Cardiac fibroblast (primary cell): ENCODE measurements at regions not wholly inside any gene's neighbourhood (a gene's known extent, or its start where the extent isn't known, plus 50 kb on each side); places are given as distances from the start of the nearest gene placed in this dataset.

Source experiments
- DNase-seq, 2 donors: peaks; one replicate each; pipeline versions ENCODE4 v3.0.0 to v3.0.0-alpha.2; 2010; ENCODE audit warnings: low read depth in 2 of 2
- H3K4me3 ChIP-seq, 2 donors: replicated peaks in 1 of 2; 1 replicate in 1 of 2; 2 replicates in 1 of 2; pipeline ENCODE4 v1.5.1; 2011; ENCODE audit warnings: low read depth in 2 of 2, low read length in 2 of 2, mild to moderate bottlenecking in 2 of 2, moderate library complexity in 1 of 2
- TF ChIP-seq, protein P1 (sequence below): IDR thresholded peaks from one replicate; pipeline ENCODE4 v1.5.1; 2011; ENCODE audit warnings: low read depth, mild to moderate bottlenecking, low read length, inconsistent platforms

GRCh38 chr13:109899316-109899715 lies 112.9 kb upstream of the IRS2 start:
- TF ChIP-seq, protein P1, sequence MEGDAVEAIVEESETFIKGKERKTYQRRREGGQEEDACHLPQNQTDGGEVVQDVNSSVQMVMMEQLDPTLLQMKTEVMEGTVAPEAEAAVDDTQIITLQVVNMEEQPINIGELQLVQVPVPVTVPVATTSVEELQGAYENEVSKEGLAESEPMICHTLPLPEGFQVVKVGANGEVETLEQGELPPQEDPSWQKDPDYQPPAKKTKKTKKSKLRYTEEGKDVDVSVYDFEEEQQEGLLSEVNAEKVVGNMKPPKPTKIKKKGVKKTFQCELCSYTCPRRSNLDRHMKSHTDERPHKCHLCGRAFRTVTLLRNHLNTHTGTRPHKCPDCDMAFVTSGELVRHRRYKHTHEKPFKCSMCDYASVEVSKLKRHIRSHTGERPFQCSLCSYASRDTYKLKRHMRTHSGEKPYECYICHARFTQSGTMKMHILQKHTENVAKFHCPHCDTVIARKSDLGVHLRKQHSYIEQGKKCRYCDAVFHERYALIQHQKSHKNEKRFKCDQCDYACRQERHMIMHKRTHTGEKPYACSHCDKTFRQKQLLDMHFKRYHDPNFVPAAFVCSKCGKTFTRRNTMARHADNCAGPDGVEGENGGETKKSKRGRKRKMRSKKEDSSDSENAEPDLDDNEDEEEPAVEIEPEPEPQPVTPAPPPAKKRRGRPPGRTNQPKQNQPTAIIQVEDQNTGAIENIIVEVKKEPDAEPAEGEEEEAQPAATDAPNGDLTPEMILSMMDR, result no peak
- H3K4me3 ChIP-seq, result no peak overlapping the region
- no peak for DNase-seq

DNA sequence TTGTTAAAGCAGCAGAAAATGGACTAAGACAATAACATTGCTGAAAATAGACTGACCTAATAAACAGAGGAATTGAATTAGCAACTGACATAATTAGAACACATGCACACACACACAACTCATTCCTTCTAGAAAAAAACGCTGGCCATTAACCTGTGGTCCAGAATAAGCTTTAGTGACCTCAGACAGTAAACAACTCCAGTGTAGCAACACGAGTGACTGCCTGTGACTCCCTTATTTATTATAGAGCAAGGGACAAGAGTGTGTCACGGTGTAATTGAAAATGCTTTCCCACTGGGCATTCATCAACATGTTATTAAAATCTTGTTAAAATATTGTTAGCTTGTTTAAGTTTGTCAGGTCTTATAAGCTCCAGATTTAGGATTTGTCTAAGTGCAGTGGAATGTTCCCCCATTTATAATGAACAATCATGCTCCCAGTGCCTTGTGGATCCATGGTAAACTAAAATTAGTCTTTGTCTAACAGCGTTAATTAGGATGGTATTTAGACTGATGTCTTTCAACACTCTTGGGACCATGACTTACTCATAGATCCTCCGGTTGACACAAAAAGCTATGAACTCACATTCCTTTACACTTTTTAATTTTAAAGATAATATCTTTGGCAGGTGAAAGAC lies 111.7 kb upstream of the IRS2 start:
- H3K4me3 ChIP-seq, result no peak overlapping the region
- no peak for DNase-seq

DNA sequence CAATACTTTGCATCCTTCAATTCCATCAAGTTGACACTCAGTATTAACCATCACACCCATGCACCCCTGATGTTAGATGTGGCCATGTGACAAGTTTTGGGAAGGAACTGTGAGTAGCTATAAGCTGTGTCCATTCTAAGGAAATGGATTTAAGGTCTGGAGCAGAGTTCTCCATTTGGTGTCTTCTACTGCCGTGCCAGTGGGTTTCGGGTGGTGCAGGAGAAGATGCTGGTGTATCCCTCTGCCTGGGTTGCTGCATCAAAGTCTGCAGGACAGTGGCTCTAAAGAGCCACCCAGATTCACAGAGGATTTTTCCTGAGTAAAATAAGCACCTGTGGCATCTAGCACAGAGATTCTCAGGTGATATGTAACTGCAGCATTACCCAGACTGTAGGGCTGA lies 105.7 kb upstream of the IRS2 start:
- no peak overlapping the region for H3K4me3 ChIP-seq
- TF ChIP-seq, protein P1, result no peak
- no peak for DNase-seq

More for the DNA sequence above, 111.7 kb upstream of the IRS2 start:
- TF ChIP-seq, protein P1, result no peak

DNA sequence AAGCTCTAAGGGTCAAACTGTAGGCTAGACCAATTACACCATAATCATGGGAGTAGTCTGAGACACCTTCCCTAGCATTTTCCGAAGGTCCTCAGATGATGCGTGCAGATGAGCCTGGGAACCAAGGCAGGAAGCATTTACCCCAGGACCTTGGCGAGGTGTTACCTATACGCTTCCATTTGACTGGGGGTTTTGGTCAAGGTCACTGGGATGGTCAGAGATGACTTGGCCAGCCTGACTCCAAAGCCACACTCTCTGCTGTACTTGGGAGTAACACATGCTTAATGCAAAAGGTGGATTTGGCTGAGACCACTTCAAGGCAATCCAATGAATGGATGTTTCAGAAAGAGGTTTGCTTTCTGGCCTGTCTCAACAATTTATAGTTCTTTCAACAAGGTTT lies 98.9 kb upstream of the IRS2 start:
- TF ChIP-seq, protein P1, result no peak

DNA sequence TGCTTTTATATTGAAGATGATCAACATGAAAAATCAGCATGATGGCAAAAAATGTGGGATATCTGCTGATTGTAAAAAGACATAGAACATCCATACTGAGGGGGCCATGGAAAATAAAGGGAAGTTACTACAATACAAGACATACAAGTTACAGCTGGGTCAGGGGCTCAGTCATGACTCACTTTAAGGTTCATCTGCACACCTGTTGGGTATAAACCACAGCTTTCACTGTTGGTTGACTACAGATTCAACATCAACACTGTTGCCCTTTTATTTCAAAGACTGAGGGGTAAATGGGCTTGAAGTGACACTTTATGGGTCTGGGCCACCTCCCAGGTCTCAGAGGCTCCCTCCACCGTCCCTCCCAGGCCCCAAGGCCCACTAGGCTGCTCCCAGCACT lies 98.1 kb upstream of the IRS2 start:
- DNase-seq, result no peak
- TF ChIP-seq, protein P1, result no peak
- H3K4me3 ChIP-seq, result no peak overlapping the region

More for the DNA sequence above, 98.9 kb upstream of the IRS2 start:
- no peak for DNase-seq
- no peak overlapping the region for H3K4me3 ChIP-seq

DNA sequence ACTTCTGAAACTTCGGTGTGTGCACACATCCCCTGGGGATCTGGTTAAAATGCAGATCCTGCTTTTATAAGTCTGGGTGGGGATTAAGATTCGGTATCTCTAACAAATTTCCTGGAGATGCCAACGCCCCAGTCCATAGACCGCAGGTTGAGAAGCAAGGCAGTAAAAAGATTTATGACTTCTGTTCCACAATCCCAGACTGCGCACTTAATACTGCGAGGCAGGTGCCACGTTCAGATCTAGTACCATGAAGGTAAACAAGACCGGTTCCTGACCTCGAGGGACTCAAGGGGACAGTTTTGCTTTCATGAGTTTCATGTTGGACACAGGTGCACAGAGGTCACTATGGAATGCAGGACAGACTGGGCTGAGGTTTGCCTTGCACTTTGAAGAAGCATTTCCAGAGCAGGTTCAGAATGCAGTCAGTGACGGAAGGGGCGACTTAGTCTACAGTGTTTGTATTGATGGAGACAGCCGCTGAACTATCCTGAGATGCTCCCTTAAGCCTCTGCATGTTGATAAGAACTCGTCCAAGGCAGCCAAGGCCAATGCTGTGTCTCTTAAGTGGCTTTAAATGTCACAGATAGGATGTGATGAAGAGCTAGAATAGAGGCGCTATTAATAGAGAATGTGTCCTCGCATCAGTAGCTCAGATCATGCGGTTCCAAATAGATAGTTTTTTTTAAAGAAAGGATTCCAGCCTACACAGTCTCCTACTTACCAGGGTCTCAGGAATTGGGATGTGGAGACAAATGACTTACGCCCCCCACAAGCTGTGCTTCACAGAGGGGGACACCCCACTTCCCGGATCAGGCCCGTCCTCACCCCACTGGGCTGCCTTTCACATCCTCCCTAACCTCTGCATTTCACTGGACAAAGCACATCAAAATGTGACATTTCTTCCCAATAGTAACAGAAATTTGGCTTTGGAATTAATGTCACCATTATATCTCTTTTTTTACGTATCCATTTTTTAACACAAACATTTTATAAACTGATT lies 97.1 kb upstream of the IRS2 start:
- H3K4me3 ChIP-seq, result no peak overlapping the region
- no peak for DNase-seq
- TF ChIP-seq, protein P1, result no peak
